ENCODE measurements at regions not wholly inside any gene's neighbourhood (a gene's known extent, or its start where the extent isn't known, plus 50 kb on each side); places are given as distances from the start of the nearest gene placed in this dataset.

- Mint-ChIP-seq H3K36me3 (ENCODE audit: insufficient read depth) (no peaks in the 10 kb centered on the region), H3K4me3 (ENCODE audit: low read depth) (no peak overlapping the region), H3K9me3 (ENCODE audit: low read depth) (no peaks in the 10 kb centered on the region), H3K27ac (no peak overlapping the region), H3K4me1 (ENCODE audit: low read depth) (no peaks in the 10 kb centered on the region), H3K27me3 (no peaks in the 10 kb centered on the region)
- no peak for TF ChIP-seq CTCF (IDR thresholded peaks at IDR 0.05; ENCODE audit: unreplicated experiment)
- no peak for DNase-seq (ENCODE audit: low spot score, unreplicated experiment)
Measured at GRCh38 chr3:70383360-70383831, 71.0 kb upstream of the MDFIC2 start.

- no peak for DNase-seq (ENCODE audit: low spot score, unreplicated experiment)
- Mint-ChIP-seq H3K4me1 (ENCODE audit: low read depth) (no peaks in the 10 kb centered on the region), H3K4me3 (ENCODE audit: low read depth) (no peak overlapping the region), H3K36me3 (ENCODE audit: insufficient read depth) (no peaks in the 10 kb centered on the region), H3K27ac (no peak overlapping the region), H3K27me3 (no peaks in the 10 kb centered on the region), H3K9me3 (ENCODE audit: low read depth) (peaks cover 8% of the 10 kb centered on the region)
- TF ChIP-seq CTCF (IDR thresholded peaks at IDR 0.05; ENCODE audit: unreplicated experiment), result no peak
Measured at GRCh38 chr3:70374179-70374578, 61.7 kb upstream of the MDFIC2 start.
